K562 (cell line): ENCODE measurements at regions not wholly inside any gene's neighbourhood (a gene's known extent, or its start where the extent isn't known, plus 50 kb on each side); places are given as distances from the start of the nearest gene placed in this dataset.

ENCODE experiments used
- ARID1B ChIP-seq: fragments of 450-650 bp; IDR thresholded peaks from 2 replicates; pipeline ENCODE4 v1.6.1; 2016; ENCODE audit warnings: antibody characterized with exemption, mild to moderate bottlenecking, inconsistent platforms
- EZH2 ChIP-seq: IDR thresholded peaks from 2 replicates; pipeline ENCODE4 v1.6.1; 2012; ENCODE audit warnings: low read depth, mild to moderate bottlenecking, inconsistent platforms, low read length, borderline replicate concordance
- FOSL1 ChIP-seq: fragments of 200-800 bp; sonication (Bioruptor generic); conservative IDR thresholded peaks from 2 replicates; pipeline ENCODE4 v1.6.1; 2016; ENCODE audit warnings: missing genetic modification characterization, missing compliant biosample characterization
- NCOA4 ChIP-seq: fragments of 450-650 bp; IDR thresholded peaks from 2 replicates; pipeline ENCODE4 v1.6.1; 2018; ENCODE audit warnings: mild to moderate bottlenecking; ENCODE audit not compliant: partially characterized antibody
- POLR2AphosphoS5 ChIP-seq: IDR thresholded peaks from 2 replicates; pipeline ENCODE4 v1.6.1; 2011; ENCODE audit warnings: mild to moderate bottlenecking, low read depth, low read length, moderate library complexity; ENCODE audit not compliant: control insufficient read depth, insufficient read depth
- YBX1 ChIP-seq: fragments of 450-650 bp; IDR thresholded peaks from 2 replicates; pipeline ENCODE4 v1.7.1; 2016; ENCODE audit warnings: mild to moderate bottlenecking
- ZBTB33 ChIP-seq: sonication (generic); formaldehyde crosslinking; IDR thresholded peaks from 2 replicates; pipeline ENCODE4 v1.8.1; 2023; ENCODE audit warnings: mild to moderate bottlenecking, missing genetic modification reagents
- TF ChIP-seq, protein P1 (sequence below): sonication (generic); formaldehyde crosslinking; IDR thresholded peaks from 2 replicates; pipeline ENCODE4 v1.8.1; 2023; ENCODE audit warnings: mild to moderate bottlenecking, missing genetic modification reagents

GRCh38 chr15:95757171-95757570, 573.3 kb upstream of the NR2F2 start:
- TF ChIP-seq FOSL1 (tag) (no peak), EZH2 (no peak), YBX1 (no peak), POLR2AphosphoS5 (no peak), ARID1B (no peak), ZBTB33 (CRISPR knock-in tag) (no peak), NCOA4 (no peak)
- TF ChIP-seq, protein P1, sequence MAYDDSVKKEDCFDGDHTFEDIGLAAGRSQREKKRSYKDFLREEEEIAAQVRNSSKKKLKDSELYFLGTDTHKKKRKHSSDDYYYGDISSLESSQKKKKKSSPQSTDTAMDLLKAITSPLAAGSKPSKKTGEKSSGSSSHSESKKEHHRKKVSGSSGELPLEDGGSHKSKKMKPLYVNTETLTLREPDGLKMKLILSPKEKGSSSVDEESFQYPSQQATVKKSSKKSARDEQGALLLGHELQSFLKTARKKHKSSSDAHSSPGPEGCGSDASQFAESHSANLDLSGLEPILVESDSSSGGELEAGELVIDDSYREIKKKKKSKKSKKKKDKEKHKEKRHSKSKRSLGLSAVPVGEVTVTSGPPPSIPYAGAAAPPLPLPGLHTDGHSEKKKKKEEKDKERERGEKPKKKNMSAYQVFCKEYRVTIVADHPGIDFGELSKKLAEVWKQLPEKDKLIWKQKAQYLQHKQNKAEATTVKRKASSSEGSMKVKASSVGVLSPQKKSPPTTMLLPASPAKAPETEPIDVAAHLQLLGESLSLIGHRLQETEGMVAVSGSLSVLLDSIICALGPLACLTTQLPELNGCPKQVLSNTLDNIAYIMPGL (CRISPR knock-in tag) = no peak
